ENCODE measurements at regions not wholly inside any gene's neighbourhood (a gene's known extent, or its start where the extent isn't known, plus 50 kb on each side); places are given as distances from the start of the nearest gene placed in this dataset.

DNA sequence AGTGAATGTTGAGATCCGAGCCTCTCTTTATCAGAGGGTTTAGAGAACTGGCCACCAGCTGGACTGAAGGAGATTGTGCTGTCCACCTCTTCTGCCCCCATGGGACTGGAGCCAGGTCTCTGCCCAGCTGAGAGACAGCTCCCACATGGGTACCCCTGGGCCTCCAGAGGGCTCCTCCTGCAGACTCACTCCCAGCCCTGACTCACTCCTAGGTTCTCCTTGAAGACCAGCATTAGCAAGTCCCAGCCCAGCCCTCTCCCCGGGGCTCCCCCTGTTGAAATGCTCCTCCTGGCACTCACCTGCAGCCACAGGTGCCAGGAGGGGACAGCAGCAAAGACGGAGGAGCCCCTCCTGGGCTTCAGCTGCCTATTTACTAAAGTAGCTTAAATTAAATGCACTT lies 126.9 kb downstream of the CXCL12 start:
- TF ChIP-seq POLR2A (IDR thresholded peaks at IDR 0.05; ENCODE audit: low read length) (no peak), GATA1 (IDR thresholded peaks at IDR 0.05; ENCODE audit: low read depth, low read length) (no peak)
